BE2C (cell line): ENCODE measurements at regions not wholly inside any gene's neighbourhood (a gene's known extent, or its start where the extent isn't known, plus 50 kb on each side); places are given as distances from the start of the nearest gene placed in this dataset.

Experiments used
- DNase-seq: peaks from one replicate; pipeline ENCODE4 v3.0.0-alpha.2; 2020
- H3K27me3 ChIP-seq: fragments of 250-450 bp; sonication (Bioruptor Pico); 2 replicates; pipeline ENCODE4 v1.5.1; 2020; ENCODE audit warnings: mild to moderate bottlenecking
- H3K36me3 ChIP-seq: fragments of 250-450 bp; sonication (Bioruptor Pico); 2 replicates; pipeline ENCODE4 v1.5.1; 2020; ENCODE audit warnings: mild to moderate bottlenecking
- H3K4me1 ChIP-seq: fragments of 250-450 bp; sonication (Bioruptor Pico); 2 replicates; pipeline ENCODE4 v1.5.1; 2020
- H3K4me3 ChIP-seq: 2 replicates; pipeline ENCODE4 v1.5.1; 2011; ENCODE audit warnings: low read depth, low read length
- H3K9me3 ChIP-seq: fragments of 250-450 bp; sonication (Bioruptor Pico); 2 replicates; pipeline ENCODE4 v1.5.1; 2020
- CTCF ChIP-seq: IDR thresholded peaks from 2 replicates; pipeline ENCODE4 v1.5.1; 2012; ENCODE audit warnings: mild to moderate bottlenecking, low read depth, low read length

GRCh38 chr5:96499753-96500345 is 66.8 kb upstream of the PCSK1 start:
- Histone ChIP-seq H3K36me3 (no peaks in the 10 kb centered on the region), H3K9me3 (no peaks in the 10 kb centered on the region), H3K4me1 (no peaks in the 10 kb centered on the region), H3K27me3 (no peaks in the 10 kb centered on the region), H3K4me3 (no peak overlapping the region)
- DNase-seq: no peak
- no peak for TF ChIP-seq CTCF

GRCh38 chr5:96501991-96502646 is 69.1 kb upstream of the PCSK1 start:
- H3K27me3 ChIP-seq: no peaks in the 10 kb centered on the region
- H3K36me3 ChIP-seq: no peaks in the 10 kb centered on the region
- H3K4me3 ChIP-seq: no peak overlapping the region
- H3K9me3 ChIP-seq: no peaks in the 10 kb centered on the region
- no peaks in the 10 kb centered on the region for H3K4me1 ChIP-seq
- DNase-seq: no peak
- TF ChIP-seq CTCF: no peak

- TF ChIP-seq CTCF: no peak
- no peak overlapping the region for H3K4me3 ChIP-seq
- DNase-seq: no peak
Measured at GRCh38 chr5:96503501-96504236, 70.6 kb upstream of the PCSK1 start.

GRCh38 chr5:96506376-96506775 is 73.3 kb upstream of the PCSK1 start:
- no peak for DNase-seq
- Histone ChIP-seq H3K27me3 (no peaks in the 10 kb centered on the region), H3K4me3 (no peak overlapping the region), H3K36me3 (no peaks in the 10 kb centered on the region), H3K9me3 (no peaks in the 10 kb centered on the region), H3K4me1 (no peaks in the 10 kb centered on the region)
- no peak for TF ChIP-seq CTCF

More at GRCh38 chr5:96503501-96504236, 70.6 kb upstream of the PCSK1 start:
- Histone ChIP-seq H3K27me3 (no peaks in the 10 kb centered on the region), H3K36me3 (no peaks in the 10 kb centered on the region), H3K4me1 (no peaks in the 10 kb centered on the region), H3K9me3 (no peaks in the 10 kb centered on the region)

- Histone ChIP-seq H3K36me3 (no peaks in the 10 kb centered on the region), H3K9me3 (no peaks in the 10 kb centered on the region), H3K4me1 (no peaks in the 10 kb centered on the region), H3K4me3 (no peak overlapping the region), H3K27me3 (no peaks in the 10 kb centered on the region)
- no peak for DNase-seq
- TF ChIP-seq CTCF: no peak
Measured at GRCh38 chr5:96506866-96507527, 73.9 kb upstream of the PCSK1 start.

GRCh38 chr5:96509316-96509715 is 76.3 kb upstream of the PCSK1 start:
- no peak for TF ChIP-seq CTCF
- Histone ChIP-seq H3K36me3 (no peaks in the 10 kb centered on the region), H3K4me1 (no peaks in the 10 kb centered on the region), H3K4me3 (no peak overlapping the region), H3K9me3 (no peaks in the 10 kb centered on the region), H3K27me3 (no peaks in the 10 kb centered on the region)
- DNase-seq: no peak
